SU-DHL-6 (cell line): ENCODE measurements at regions not wholly inside any gene's neighbourhood (a gene's known extent, or its start where the extent isn't known, plus 50 kb on each side); places are given as distances from the start of the nearest gene placed in this dataset.

Source experiments
- H2AFZ ChIP-seq: fragments of 200-600 bp; sonication (generic); 2 replicates; pipeline ENCODE4 v1.6.1; 2014; ENCODE audit warnings: low read depth, mild to moderate bottlenecking, moderate library complexity, mixed read lengths, antibody characterized with exemption, low read length; ENCODE audit not compliant: severe bottlenecking
- H3F3A ChIP-seq: fragments of 200-600 bp; shearing (Covaris generic); 2 replicates; pipeline ENCODE4 v1.6.0; 2016; ENCODE audit warnings: antibody characterized with exemption, mild to moderate bottlenecking; ENCODE audit not compliant: insufficient read depth
- H3K27ac ChIP-seq: fragments of 200-600 bp; sonication (generic); 2 replicates; pipeline ENCODE4 v1.5.1; 2016; ENCODE audit warnings: low read depth, mild to moderate bottlenecking, low read length, moderate library complexity, mixed read lengths
- H3K27me3 ChIP-seq: fragments of 200-600 bp; sonication (generic), shearing (Covaris generic); 2 replicates; pipeline ENCODE4 v1.6.0; 2014; ENCODE audit warnings: mild to moderate bottlenecking, low read length
- H3K36me3 ChIP-seq: fragments of 200-600 bp; sonication (generic); 2 replicates; pipeline ENCODE4 v1.6.1; 2014; ENCODE audit warnings: mild to moderate bottlenecking, low read length, mixed read lengths
- H3K4me2 ChIP-seq: fragments of 300-600, 200-600 bp; shearing (Covaris generic), sonication (generic); 2 replicates; pipeline ENCODE4 v1.6.0; 2014; ENCODE audit warnings: low read length, low read depth, mild to moderate bottlenecking; ENCODE audit not compliant: poor library complexity, severe bottlenecking
- H3K4me3 ChIP-seq: fragments of 200-600 bp; sonication (generic); 2 replicates; pipeline ENCODE4 v1.5.1; 2014; ENCODE audit warnings: antibody characterized with exemption, low read length, mild to moderate bottlenecking, mixed read lengths; ENCODE audit not compliant: insufficient read depth, poor library complexity, severe bottlenecking
- H3K79me2 ChIP-seq: fragments of 200-600 bp; sonication (generic); 2 replicates; pipeline ENCODE4 v1.6.1; 2014; ENCODE audit warnings: mild to moderate bottlenecking, low read length, moderate library complexity; ENCODE audit not compliant: insufficient read depth
- H3K9ac ChIP-seq: fragments of 200-600 bp; sonication (generic); 2 replicates; pipeline ENCODE4 v1.7.0; 2014; ENCODE audit warnings: mild to moderate bottlenecking, low read length
- H3K9me2 ChIP-seq: fragments of 200-600 bp; sonication (generic); replicated peaks from 2 replicates; pipeline ENCODE4 v1.6.1; 2014; ENCODE audit warnings: low read length; ENCODE audit not compliant: insufficient read depth
- H3K9me3 ChIP-seq: fragments of 200-600 bp; sonication (generic); 2 replicates; pipeline ENCODE4 v1.6.1; 2014; ENCODE audit warnings: low read length, mixed read lengths; ENCODE audit not compliant: insufficient read depth
- H4K20me1 ChIP-seq: fragments of 200-600 bp; sonication (generic); 2 replicates; pipeline ENCODE4 v1.6.1; 2014; ENCODE audit warnings: low read depth, mild to moderate bottlenecking, antibody characterized with exemption, low read length, moderate library complexity, mixed read lengths
- EZH2phosphoT487 ChIP-seq: fragments of 200-600 bp; sonication (generic), shearing (Covaris generic); conservative IDR thresholded peaks from 2 replicates; pipeline ENCODE4 v1.6.1; 2018; ENCODE audit warnings: mild to moderate bottlenecking, antibody characterized with exemption, low read length, moderate library complexity, mixed read lengths
- TF ChIP-seq, protein P1 (sequence below): fragments of 200-600 bp; sonication (generic); IDR thresholded peaks from one replicate; pipeline ENCODE4 v1.5.1; 2017; ENCODE audit warnings: antibody characterized with exemption, mild to moderate bottlenecking, low read length, moderate library complexity; ENCODE audit not compliant: insufficient read depth, poor library complexity, severe bottlenecking

DNA sequence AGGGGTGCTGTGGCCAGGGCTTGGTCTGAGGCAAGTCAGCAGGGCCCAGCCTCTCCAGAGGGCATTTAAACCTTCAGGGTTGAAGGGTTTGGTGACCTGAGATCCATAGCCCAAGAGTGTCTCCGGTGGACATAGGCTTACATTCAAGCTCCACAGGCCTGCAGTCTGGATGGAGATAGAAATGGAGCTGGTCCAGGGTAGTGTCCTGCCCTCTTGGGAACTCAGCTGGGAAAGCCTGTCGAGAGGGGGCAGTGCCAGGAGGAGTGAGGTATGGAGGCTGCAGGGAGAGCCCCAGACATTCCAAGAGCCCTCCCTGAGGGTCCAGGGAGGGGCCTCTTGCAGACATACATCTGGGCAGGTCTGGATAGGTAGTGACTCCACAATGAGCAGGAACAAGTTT is 177.0 kb upstream of the MVB12B start:
- Histone ChIP-seq H3K9me3 (no peaks in the 10 kb centered on the region), H3K4me3 (no peak overlapping the region), H3F3A (no peaks in the 10 kb centered on the region), H3K4me2 (no peak overlapping the region), H3K9me2 (no peaks in the 10 kb centered on the region), H3K9ac (no peak overlapping the region), H3K36me3 (no peaks in the 10 kb centered on the region), H3K27me3 (no peaks in the 10 kb centered on the region), H2AFZ (no peak overlapping the region), H3K79me2 (no peaks in the 10 kb centered on the region), H3K27ac (no peak overlapping the region), H4K20me1 (no peaks in the 10 kb centered on the region)
- TF ChIP-seq EZH2phosphoT487, result no peak
- TF ChIP-seq, protein P1, sequence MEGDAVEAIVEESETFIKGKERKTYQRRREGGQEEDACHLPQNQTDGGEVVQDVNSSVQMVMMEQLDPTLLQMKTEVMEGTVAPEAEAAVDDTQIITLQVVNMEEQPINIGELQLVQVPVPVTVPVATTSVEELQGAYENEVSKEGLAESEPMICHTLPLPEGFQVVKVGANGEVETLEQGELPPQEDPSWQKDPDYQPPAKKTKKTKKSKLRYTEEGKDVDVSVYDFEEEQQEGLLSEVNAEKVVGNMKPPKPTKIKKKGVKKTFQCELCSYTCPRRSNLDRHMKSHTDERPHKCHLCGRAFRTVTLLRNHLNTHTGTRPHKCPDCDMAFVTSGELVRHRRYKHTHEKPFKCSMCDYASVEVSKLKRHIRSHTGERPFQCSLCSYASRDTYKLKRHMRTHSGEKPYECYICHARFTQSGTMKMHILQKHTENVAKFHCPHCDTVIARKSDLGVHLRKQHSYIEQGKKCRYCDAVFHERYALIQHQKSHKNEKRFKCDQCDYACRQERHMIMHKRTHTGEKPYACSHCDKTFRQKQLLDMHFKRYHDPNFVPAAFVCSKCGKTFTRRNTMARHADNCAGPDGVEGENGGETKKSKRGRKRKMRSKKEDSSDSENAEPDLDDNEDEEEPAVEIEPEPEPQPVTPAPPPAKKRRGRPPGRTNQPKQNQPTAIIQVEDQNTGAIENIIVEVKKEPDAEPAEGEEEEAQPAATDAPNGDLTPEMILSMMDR, result no peak

DNA sequence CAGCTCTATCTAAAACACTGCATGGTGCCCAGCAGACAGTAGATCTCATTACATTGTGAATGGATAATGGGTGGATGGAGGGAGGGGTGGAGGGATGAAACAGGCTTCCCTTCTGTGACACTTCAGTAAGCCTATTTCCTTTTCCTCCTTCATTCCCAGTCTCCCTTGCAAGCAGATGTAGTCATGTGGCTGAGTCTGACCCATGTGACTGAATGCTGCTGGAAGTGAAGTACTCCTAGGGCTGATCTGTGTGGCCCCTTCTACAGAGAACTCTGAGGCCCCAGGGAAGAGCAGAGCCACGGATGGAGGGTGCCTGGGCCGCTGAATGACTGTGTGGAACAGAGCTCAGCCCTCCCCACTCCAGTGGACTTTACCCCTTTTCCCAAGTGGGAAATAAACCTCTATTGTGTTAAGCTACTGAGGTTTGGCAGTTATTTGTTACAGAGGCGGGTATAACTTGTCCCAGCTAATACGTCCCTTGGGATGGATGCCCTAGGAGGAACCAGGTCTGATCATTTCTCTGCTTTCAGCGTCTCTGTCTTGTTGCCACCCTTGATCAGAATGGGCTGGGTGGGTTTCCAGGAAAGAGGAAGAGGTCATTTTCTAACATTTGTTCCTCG is 176.1 kb upstream of the MVB12B start:
- no peaks in the 10 kb centered on the region for H3K9me3 ChIP-seq
- no peak for TF ChIP-seq EZH2phosphoT487
- TF ChIP-seq, protein P1, result no peak
- no peak overlapping the region for H3K4me3 ChIP-seq
- H3K27me3 ChIP-seq, result no peaks in the 10 kb centered on the region
- no peak overlapping the region for H3K4me2 ChIP-seq
- H2AFZ ChIP-seq, result no peak overlapping the region
- no peaks in the 10 kb centered on the region for H3K9me2 ChIP-seq
- H3K79me2 ChIP-seq, result no peaks in the 10 kb centered on the region
- no peak overlapping the region for H3K27ac ChIP-seq
- no peaks in the 10 kb centered on the region for H4K20me1 ChIP-seq
- no peaks in the 10 kb centered on the region for H3F3A ChIP-seq
- no peaks in the 10 kb centered on the region for H3K36me3 ChIP-seq
- H3K9ac ChIP-seq, result no peak overlapping the region

DNA sequence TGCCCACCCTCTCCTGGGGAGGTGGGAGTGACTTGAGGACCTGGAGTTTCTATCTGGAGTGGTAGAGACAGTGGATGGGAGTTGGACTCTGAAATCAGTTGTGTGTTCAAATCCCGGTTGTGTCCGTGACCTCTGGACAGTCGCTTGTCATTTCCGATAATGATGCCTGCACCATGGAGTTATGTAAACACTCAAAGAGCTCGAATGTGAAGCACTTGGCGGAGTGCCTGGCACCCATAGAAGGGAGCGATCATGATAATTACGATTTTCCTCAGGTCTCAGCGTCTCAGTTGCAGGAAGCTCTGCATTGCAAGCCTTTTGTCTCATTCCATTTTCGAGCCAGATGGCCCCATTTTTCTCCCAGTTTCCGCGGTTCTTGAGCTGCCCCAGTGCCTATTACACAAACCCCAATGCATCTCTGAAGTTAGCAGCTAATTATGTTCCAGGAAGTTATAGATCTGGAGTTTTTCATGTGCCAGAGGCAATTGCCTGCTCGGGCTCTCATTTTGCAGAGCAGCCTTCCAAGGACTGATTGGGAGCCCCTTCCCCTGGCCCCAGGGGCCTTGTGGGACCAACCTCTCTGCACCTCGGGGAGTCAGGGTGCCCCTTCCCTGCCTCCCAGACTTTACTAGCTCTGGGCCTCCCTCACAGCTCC is 175.5 kb upstream of the MVB12B start:
- Histone ChIP-seq H2AFZ (no peak overlapping the region), H4K20me1 (no peaks in the 10 kb centered on the region), H3K36me3 (no peaks in the 10 kb centered on the region), H3K27ac (no peak overlapping the region), H3K27me3 (no peaks in the 10 kb centered on the region), H3K9me3 (no peaks in the 10 kb centered on the region), H3K79me2 (no peaks in the 10 kb centered on the region), H3K9ac (no peak overlapping the region), H3F3A (no peaks in the 10 kb centered on the region), H3K9me2 (no peaks in the 10 kb centered on the region), H3K4me3 (no peak overlapping the region), H3K4me2 (no peak overlapping the region)
- no peak for TF ChIP-seq EZH2phosphoT487
- TF ChIP-seq, protein P1, result no peak
